Activated CD4-positive, alpha-beta T cell treated with anti-CD3 and anti-CD28 coated beads for 36 hours (primary cell): ENCODE measurements at regions not wholly inside any gene's neighbourhood (a gene's known extent, or its start where the extent isn't known, plus 50 kb on each side); places are given as distances from the start of the nearest gene placed in this dataset.
"Not testable (repeated sequence)": the region's sequence is repeated elsewhere in the genome, so short reads cannot be mapped to it uniquely, and the experiment has no call there.

Experiments used
- ATAC-seq: fragments of 200-7000 bp; cut with Tn5 transposase; one replicate; pipeline ENCODE4 v1.10.0; 2021; ENCODE audit warnings: mild to moderate bottlenecking, moderate library complexity
- CTCF ChIA-PET: fragments of 350-600 bp; sonication (Branson Sonifier 250); formaldehyde crosslinking; loops from one replicate; lab custom pipeline; 2021; ENCODE audit warnings: antibody characterized with exemption; lab: Charles Lee
- POLR2A ChIA-PET: fragments of 350-600 bp; sonication (Branson Sonifier 250); formaldehyde crosslinking; loops from one replicate; lab custom pipeline; 2021; ENCODE audit warnings: antibody characterized with exemption, inconsistent platforms; lab: Charles Lee
- DNase-seq: peaks from one replicate; pipeline ENCODE4 v3.0.0-alpha.2; 2020
- H3K27ac Mint-ChIP-seq: one replicate; pipeline ENCODE4 v1.8.0; 2021; ENCODE audit warnings: mixed read lengths
- H3K27me3 Mint-ChIP-seq: one replicate; pipeline ENCODE4 v1.8.0; 2021; ENCODE audit warnings: mixed read lengths
- H3K36me3 Mint-ChIP-seq: one replicate; pipeline ENCODE4 v1.8.0; 2021; ENCODE audit warnings: low read depth, mixed read lengths
- H3K4me1 Mint-ChIP-seq: one replicate; pipeline ENCODE4 v1.8.0; 2021; ENCODE audit warnings: mixed read lengths
- H3K4me3 Mint-ChIP-seq: one replicate; pipeline ENCODE4 v1.8.0; 2021; ENCODE audit warnings: mild to moderate bottlenecking, moderate library complexity, mixed read lengths
- H3K9me3 Mint-ChIP-seq: one replicate; pipeline ENCODE4 v1.8.0; 2021; ENCODE audit warnings: low read depth, mixed read lengths
- intact Hi-C, 2 experiments: fragments of 100-400 bp; cut with DNase I in 1 of 2; cut with micrococcal nuclease in 1 of 2; formaldehyde crosslinking; loops; one replicate each; pipeline versions ENCODE4 v1.14.2 to v1.15.1; 2022 to 2024; cut with DNase I, micrococcal nuclease

DNA sequence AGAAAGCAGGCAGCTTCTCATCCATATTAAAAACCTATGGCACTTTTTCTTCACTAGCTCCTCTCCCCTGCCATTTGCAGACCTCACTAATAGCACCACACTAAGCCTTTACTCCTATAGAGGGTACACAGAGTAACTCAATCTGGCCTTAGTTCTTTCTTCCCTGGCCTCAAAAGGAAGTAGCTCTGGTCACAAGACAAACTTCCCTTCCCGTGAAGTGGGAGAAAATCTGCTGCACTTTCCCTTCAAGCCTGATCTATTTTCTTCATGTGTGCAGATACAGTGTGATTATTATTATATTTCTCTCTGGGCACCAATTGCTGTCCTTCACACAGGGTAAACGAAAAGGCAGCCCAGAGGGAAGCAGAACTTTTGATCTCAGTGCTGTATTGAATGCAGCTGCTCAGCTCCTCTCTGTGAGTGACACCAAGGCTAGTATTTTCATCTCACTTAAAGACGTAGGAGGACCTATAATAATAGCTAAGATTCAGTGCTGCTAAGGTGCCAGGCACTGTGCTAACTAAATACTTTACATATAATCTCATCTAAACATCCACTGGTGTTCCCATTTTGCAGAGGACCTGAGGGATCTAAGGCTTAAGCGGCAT lies 61.9 kb upstream of the RASGRP1 start:
- no peaks in the 10 kb centered on the region for H3K27me3 Mint-ChIP-seq

DNA sequence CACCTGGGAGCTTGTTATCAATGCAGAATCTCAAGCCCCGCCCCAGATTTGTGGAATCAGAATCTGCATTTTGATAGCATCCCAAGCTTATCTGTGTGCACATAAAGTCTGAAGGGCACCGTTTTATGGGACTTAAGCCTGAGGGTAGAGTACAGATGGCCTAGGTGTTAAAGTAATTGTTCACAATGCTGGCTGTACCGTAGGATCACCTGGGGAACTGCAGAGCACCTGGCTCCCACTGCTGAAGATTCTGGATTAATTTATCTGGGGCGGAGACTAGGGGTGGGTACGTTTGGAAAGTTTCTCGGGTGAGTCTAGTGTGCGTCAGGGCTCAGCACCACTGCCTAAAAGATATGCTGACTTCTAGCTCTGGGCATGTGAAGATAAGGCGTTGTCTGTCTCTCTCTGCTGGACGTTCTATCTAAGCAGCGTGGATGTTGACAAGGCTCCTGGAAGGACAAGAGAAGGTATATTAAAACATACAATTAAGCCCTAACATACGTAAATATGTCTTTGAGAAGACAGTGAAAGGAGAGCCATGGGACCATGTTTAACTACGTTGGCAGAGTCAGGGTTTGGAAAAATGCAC lies 63.2 kb upstream of the RASGRP1 start:
- Mint-ChIP-seq H3K9me3 (no peaks in the 10 kb centered on the region), H3K36me3 (no peaks in the 10 kb centered on the region), H3K4me1 (peaks cover 63% of the 10 kb centered on the region), H3K27me3 (no peaks in the 10 kb centered on the region), H3K27ac (no peak overlapping the region), H3K4me3 (no peak overlapping the region)
- intact Hi-C loops: no loop called here
- DNase-seq: no peak
- ATAC-seq: no peak
- ChIA-PET CTCF (interaction anchor here (0.9 to 1.9 kb wide), 4 partner anchors 12 to 57 kb away, joined by 3 to 10 read pairs (median 4); no protein-coding TSS in a partner anchor), POLR2A (interaction anchor here (0.5 kb wide), 1 partner anchor 15 kb away, joined by 3 read pairs; no protein-coding TSS in a partner anchor)

More for the DNA sequence above, 61.9 kb upstream of the RASGRP1 start:
- intact Hi-C loops: no loop called here
- Mint-ChIP-seq H3K36me3 (no peaks in the 10 kb centered on the region), H3K27ac (peak overlapping the region; percentile 24), H3K9me3 (no peaks in the 10 kb centered on the region), H3K4me1 (peaks cover 53% of the 10 kb centered on the region), H3K4me3 (no peak overlapping the region)
- POLR2A ChIA-PET: interaction anchor here (0.9 kb wide), 2 partner anchors 9 to 14 kb away, joined by 4 to 5 read pairs; no protein-coding TSS in a partner anchor
- no peak for DNase-seq
- no peak for ATAC-seq
- CTCF ChIA-PET: interaction anchor here (0.7 to 2.3 kb wide), 13 partner anchors 9 to 72 kb away, joined by 3 to 10 read pairs (median 5); partner anchors contain the start of gene RASGRP1

DNA sequence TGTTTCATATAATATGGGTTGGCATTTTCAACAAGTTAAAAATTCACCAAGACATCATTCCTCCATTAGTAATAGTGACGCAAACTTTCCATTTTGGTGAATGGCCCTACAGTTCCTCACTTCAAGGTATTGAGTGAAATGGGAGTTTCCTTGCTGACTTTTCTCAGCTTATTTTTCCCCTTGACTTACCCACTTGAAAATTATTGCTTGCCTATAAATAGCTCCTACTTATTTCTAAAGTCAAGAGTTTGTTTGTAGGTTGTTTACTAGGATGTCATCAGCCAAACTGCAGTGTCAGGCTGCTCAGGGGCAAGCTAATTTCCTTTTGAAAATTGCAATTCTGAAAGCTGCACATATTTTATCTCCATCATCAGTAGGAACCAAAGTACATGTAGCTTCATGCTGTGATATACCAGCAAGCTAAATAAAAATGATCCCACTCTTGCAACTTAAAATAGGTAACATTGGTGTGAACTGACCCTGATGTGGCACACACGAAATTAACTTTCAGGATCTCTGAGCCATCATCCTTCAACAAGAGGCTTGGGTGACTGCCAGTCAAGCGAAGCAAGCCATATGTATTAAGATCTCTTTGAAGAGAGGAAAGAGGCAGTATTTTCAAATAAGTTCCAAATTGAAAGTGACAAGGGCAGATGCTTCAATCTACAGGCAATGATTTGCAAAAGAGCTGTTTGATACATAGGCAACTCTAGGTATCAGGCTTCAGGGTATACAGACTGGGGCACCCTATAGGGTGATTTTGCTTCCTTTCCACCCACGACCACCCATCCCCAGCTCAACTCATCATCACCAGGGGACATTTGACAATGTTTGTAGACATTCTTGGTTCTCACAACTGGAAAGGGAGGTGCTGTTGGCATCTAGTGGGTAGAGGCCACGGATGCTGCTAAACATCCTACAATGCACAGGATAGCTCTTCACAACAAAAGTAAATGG lies 66.8 kb upstream of the RASGRP1 start:
- H3K4me3 Mint-ChIP-seq: no peak overlapping the region
- intact Hi-C loops: loop anchor here (2.0 kb wide), 2 partner anchors 19 to 21 kb away; no protein-coding TSS in a partner anchor
- CTCF ChIA-PET: interaction anchor here (0.9 to 2.8 kb wide), 19 partner anchors 9 to 68 kb away, joined by 3 to 15 read pairs (median 5); no protein-coding TSS in a partner anchor
- no peaks in the 10 kb centered on the region for H3K9me3 Mint-ChIP-seq
- H3K27ac Mint-ChIP-seq: peak overlapping the region; percentile 88
- ATAC-seq (peak; percentile 69), DNase-seq (no peak)
- H3K4me1 Mint-ChIP-seq: peaks cover 54% of the 10 kb centered on the region
- H3K36me3 Mint-ChIP-seq: no peaks in the 10 kb centered on the region
- H3K27me3 Mint-ChIP-seq: no peaks in the 10 kb centered on the region
- POLR2A ChIA-PET: interaction anchor here (0.6 to 1.9 kb wide), 6 partner anchors 19 to 1908 kb away, joined by 3 to 9 read pairs (median 4); partner anchors contain the start of gene RASGRP1

DNA sequence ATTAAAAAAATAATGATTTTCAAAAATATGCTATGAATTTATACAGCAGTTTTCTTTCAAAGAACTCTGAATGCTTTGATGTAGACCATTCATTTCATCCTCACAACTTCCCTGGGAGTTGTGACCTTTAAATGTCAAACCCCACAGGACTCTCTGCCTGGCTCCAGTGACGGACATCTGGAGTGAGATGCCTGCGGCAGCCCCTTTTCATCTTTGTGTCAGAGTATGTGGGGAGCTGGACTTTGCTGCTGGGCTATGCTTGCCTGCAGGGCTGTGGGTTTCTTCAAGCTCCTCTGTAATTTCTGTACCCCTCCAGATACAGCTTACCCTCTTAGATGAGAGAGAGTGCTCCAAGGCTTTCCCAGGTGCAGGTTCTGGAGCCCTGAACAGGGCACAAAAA lies 70.6 kb upstream of the RASGRP1 start:
- peaks cover 55% of the 10 kb centered on the region for H3K4me1 Mint-ChIP-seq
- POLR2A ChIA-PET: no interaction called here
- no peak for DNase-seq
- ATAC-seq: no peak
- H3K36me3 Mint-ChIP-seq: peaks cover 5% of the 10 kb centered on the region
- peaks cover 4% of the 10 kb centered on the region for H3K9me3 Mint-ChIP-seq
- no peaks in the 10 kb centered on the region for H3K27me3 Mint-ChIP-seq
- no peak overlapping the region for H3K4me3 Mint-ChIP-seq
- intact Hi-C loops: no loop called here
- CTCF ChIA-PET: interaction anchor here (0.9 to 1.0 kb wide), 2 partner anchors 16 to 18 kb away, joined by 3 to 4 read pairs; no protein-coding TSS in a partner anchor
- no peak overlapping the region for H3K27ac Mint-ChIP-seq

DNA sequence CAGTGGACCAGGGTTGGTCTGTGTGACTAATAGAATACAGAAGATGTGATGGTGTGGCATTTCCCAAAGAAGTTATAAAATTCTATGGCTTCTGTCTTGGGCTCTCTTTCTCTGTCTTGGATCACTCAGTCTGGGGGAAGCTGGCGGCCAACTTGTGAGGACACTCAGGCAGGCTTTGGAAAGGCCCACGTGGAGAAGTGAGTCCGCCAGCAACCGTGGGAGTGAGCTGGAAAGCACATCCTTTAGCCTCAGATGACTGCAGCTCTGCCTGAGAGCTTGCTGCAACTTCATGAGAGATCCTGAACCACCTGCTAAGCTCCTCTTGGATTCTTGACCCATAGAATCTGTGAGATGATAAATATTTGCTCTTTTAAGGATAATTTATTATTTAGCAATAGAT lies 72.0 kb upstream of the RASGRP1 start:
- CTCF ChIA-PET: interaction anchor here (0.9 to 1.8 kb wide), 3 partner anchors 10 to 62 kb away, joined by 4 to 7 read pairs (median 7); no protein-coding TSS in a partner anchor
- intact Hi-C loops: no loop called here

DNA sequence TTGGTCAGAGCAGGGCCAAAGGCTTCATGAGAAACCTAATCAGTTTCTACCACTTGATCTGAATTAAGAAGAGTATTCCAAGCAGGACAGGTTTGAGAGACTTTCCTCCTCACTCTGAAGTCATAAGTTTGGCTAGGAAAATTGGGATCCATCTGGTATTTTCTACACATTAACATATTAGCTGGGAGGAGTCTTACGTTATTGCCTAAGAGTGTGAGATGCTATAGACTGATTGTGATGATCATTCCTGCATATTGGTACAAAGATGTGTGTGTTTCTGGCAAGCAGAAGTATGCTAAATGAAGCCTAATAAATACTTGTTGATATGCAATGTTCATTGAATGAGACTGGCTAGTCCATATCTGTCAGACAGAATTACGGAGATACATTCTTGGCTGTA lies 73.5 kb upstream of the RASGRP1 start:
- Mint-ChIP-seq H3K4me1 (peaks cover 37% of the 10 kb centered on the region), H3K27ac (no peak overlapping the region), H3K4me3 (no peak overlapping the region), H3K36me3 (peaks cover 5% of the 10 kb centered on the region), H3K27me3 (no peaks in the 10 kb centered on the region), H3K9me3 (peaks cover 4% of the 10 kb centered on the region)
- DNase-seq (no peak), ATAC-seq (no peak)
- intact Hi-C loops: loop anchor here in 1 of 2 experiments (2.0 kb wide), 1 partner anchor 27 kb away; no protein-coding TSS in a partner anchor
- POLR2A ChIA-PET: no interaction called here
- CTCF ChIA-PET: no interaction called here

More for the DNA sequence above, 72.0 kb upstream of the RASGRP1 start:
- Mint-ChIP-seq H3K27me3 (no peaks in the 10 kb centered on the region), H3K27ac (no peak overlapping the region), H3K4me1 (peaks cover 41% of the 10 kb centered on the region), H3K9me3 (peaks cover 4% of the 10 kb centered on the region), H3K4me3 (no peak overlapping the region), H3K36me3 (peaks cover 5% of the 10 kb centered on the region)
- POLR2A ChIA-PET: interaction anchor here (0.6 to 1.4 kb wide), 2 partner anchors 12 to 76 kb away, joined by 3 read pairs; no protein-coding TSS in a partner anchor
- ATAC-seq (no peak), DNase-seq (no peak)

DNA sequence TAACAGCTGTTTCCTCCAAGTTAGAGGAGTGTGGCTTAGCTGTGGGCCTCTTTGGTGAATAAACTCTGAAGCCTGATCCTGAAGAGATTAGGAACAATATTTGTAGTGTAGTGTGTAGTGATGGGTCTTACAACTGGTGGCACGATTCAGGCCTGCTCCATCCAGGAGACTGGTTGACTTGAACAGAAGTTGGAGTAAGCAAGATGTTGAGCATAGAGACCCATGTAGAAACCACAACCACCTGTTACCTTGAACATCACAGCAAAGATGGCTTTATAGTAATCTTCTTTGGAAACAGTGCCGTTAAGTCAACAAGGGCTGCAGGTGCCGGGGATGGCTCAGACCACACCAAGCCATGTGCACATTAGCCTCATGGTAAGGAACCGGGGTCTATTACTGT lies 74.2 kb upstream of the RASGRP1 start:
- Mint-ChIP-seq H3K27me3 (no peaks in the 10 kb centered on the region), H3K4me1 (peaks cover 43% of the 10 kb centered on the region), H3K4me3 (no peak overlapping the region), H3K36me3 (peaks cover 5% of the 10 kb centered on the region), H3K9me3 (peaks cover 4% of the 10 kb centered on the region), H3K27ac (peak overlapping the region; percentile 28)
- ATAC-seq (no peak), DNase-seq (no peak)
- POLR2A ChIA-PET: no interaction called here
- intact Hi-C loops: loop anchor here in 1 of 2 experiments (2.0 kb wide), 1 partner anchor 26 kb away; no protein-coding TSS in a partner anchor
- CTCF ChIA-PET: no interaction called here

DNA sequence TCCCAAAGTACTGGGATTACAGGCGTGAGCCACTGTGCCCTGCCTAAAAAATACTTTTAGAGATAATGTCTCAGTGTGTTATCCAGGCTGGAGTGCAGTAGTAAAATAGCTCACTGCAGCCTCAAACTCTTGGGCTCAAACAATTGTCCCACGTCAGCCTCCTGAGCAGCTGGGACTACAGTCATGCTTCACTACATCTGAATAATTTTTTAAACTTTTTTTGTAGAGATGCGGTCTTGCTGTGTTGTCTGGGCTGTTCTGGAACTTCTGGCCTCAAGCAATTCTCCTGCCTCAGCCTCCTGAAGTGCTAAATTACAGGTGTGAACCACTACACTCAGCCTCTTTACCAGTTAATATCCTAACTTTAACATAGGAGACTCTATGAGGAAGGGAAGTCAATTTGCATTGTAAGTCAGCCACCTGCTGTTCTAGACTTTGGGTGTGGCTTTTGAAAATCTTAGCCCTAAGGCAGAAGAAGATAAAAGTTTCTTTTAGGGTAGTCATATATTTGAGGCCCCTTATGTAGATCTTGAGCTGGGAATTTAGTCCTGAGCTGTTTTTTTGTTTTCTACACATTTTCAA lies 78.2 kb upstream of the RASGRP1 start:
- peaks cover 5% of the 10 kb centered on the region for H3K36me3 Mint-ChIP-seq
- DNase-seq (no peak), ATAC-seq (no peak)
- no peak overlapping the region for H3K27ac Mint-ChIP-seq
- H3K27me3 Mint-ChIP-seq: no peaks in the 10 kb centered on the region
- intact Hi-C loops: no loop called here
- POLR2A ChIA-PET: no interaction called here
- H3K9me3 Mint-ChIP-seq: no peaks in the 10 kb centered on the region
- H3K4me1 Mint-ChIP-seq: peaks cover 52% of the 10 kb centered on the region
- H3K4me3 Mint-ChIP-seq: no peak overlapping the region
- CTCF ChIA-PET: interaction anchor here (0.6 to 3.3 kb wide), 11 partner anchors 9 to 173 kb away, joined by 3 to 24 read pairs (median 3); partner anchors contain the start of gene RASGRP1

DNA sequence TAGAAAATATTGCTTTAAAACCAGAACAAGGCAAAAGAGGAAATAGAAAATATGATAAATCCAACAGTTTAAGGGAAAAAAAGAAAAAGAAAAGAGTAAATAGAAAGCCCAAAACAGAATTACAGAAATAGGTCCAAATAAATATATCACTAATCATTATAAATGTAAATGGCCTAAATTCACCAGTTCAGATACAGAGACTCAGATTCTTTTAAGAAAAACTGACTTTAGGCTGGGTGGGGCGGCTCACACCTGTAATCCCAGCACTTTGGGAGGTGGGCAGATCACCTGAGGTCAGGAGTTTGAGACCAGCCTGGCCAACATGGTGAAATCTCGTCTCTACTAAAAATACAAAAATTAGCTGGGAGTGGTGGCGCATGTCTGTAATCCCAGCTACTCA lies 79.7 kb upstream of the RASGRP1 start:
- intact Hi-C loops: not testable (repeated sequence)
- peaks cover 49% of the 10 kb centered on the region for H3K4me1 Mint-ChIP-seq

DNA sequence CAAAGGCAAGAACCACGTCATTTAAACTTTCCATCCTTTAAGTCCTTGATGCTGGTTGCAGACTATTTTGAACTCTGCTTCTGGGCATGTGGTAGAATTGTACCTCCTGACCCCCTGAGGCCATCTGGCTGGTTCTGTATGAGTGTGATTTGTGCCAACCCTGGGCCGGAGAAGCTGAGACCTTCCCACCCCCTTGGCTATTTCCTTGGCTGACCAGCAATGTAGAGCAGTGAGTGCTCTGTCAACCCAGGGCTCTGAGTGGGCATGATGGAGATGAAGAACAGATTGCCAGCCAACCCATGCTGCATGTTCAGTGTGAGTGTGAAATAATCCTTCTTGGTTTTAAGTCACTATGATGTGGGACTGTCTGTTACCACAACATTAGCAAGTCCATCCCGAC lies 82.1 kb upstream of the RASGRP1 start:
- peaks cover 66% of the 10 kb centered on the region for H3K4me1 Mint-ChIP-seq
- CTCF ChIA-PET: interaction anchor here (1.5 to 1.6 kb wide), 2 partner anchors 15 to 83 kb away, joined by 4 to 5 read pairs; partner anchors contain the start of gene RASGRP1
- ATAC-seq: no peak
- H3K4me3 Mint-ChIP-seq: no peak overlapping the region
- peaks cover 7% of the 10 kb centered on the region for H3K9me3 Mint-ChIP-seq
- H3K36me3 Mint-ChIP-seq: peaks cover 2% of the 10 kb centered on the region
- peak overlapping the region; percentile 78 for H3K27ac Mint-ChIP-seq
- POLR2A ChIA-PET: no interaction called here
- no peak for DNase-seq
- no peaks in the 10 kb centered on the region for H3K27me3 Mint-ChIP-seq
- intact Hi-C loops: no loop called here

More for the DNA sequence above, 79.7 kb upstream of the RASGRP1 start:
- ATAC-seq, H3K36me3 Mint-ChIP-seq, POLR2A ChIA-PET, H3K4me3 Mint-ChIP-seq, H3K9me3 Mint-ChIP-seq, H3K27ac Mint-ChIP-seq, H3K27me3 Mint-ChIP-seq, DNase-seq: not testable (repeated sequence)
- CTCF ChIA-PET: interaction anchor here (1.7 kb wide), 1 partner anchor 15 kb away, joined by 4 read pairs; no protein-coding TSS in a partner anchor
